IMR-90 (cell line): ENCODE measurements at regions not wholly inside any gene's neighbourhood (a gene's known extent, or its start where the extent isn't known, plus 50 kb on each side); places are given as distances from the start of the nearest gene placed in this dataset.

Experiments used
- ATAC-seq: fragments of 200-7000 bp; cut with Tn5 transposase; 2 replicates; pipeline ENCODE4 v1.9.1; 2020; ENCODE audit warnings: low read depth, mild to moderate bottlenecking, moderate library complexity
- BruUV-seq: library from RNA; stranded (reverse); fragments of 400-500 nt; replicated peaks from 2 replicates; lab custom pipeline; 2021; lab: Mats Ljungman, UMichigan
- CTCF ChIA-PET: fragments of 300-600 bp; formaldehyde crosslinking; extraction: SDS; loops from one replicate; lab custom pipeline; 2021; ENCODE audit warnings: antibody characterized with exemption; lab: Yijun Ruan, JAX
- POLR2A ChIA-PET: fragments of 300-600 bp; sonication (Branson Sonifier 250); formaldehyde crosslinking; loops from one replicate; lab custom pipeline; 2022; ENCODE audit warnings: antibody characterized with exemption; ENCODE audit not compliant: unreplicated experiment; lab: Charles Lee
- DNase-seq: peaks from one replicate; pipeline ENCODE4 v3.0.0; 2013
- H2AFZ ChIP-seq: replicated peaks from 2 replicates; pipeline ENCODE3; 2013; ENCODE audit warnings: low read length, mild to moderate bottlenecking; ENCODE audit not compliant: poor library complexity
- H2AK5ac ChIP-seq: 2 replicates; pipeline ENCODE4 v1.6.1; 2013; ENCODE audit warnings: low read depth, low read length, inconsistent platforms
- H2AK9ac ChIP-seq: replicated peaks from 2 replicates; pipeline ENCODE3; 2013; ENCODE audit warnings: mild to moderate bottlenecking, low read depth, low read length, moderate library complexity; ENCODE audit not compliant: poor library complexity
- H2BK120ac ChIP-seq: 2 replicates; pipeline ENCODE4 v1.6.1; 2013; ENCODE audit warnings: low read depth, low read length, inconsistent platforms
- H2BK15ac ChIP-seq: 3 replicates; pipeline ENCODE4 v1.6.1; 2013; ENCODE audit warnings: low read depth, low read length, inconsistent platforms
- H2BK20ac ChIP-seq: 2 replicates; pipeline ENCODE4 v1.6.1; 2013; ENCODE audit warnings: low read depth, mild to moderate bottlenecking, inconsistent platforms, low read length, moderate library complexity
- H2BK5ac ChIP-seq: 2 replicates; pipeline ENCODE4 v1.6.1; 2013; ENCODE audit warnings: mild to moderate bottlenecking, low read depth, low read length, inconsistent platforms; ENCODE audit not compliant: poor library complexity, severe bottlenecking
- H3K14ac ChIP-seq: replicated peaks from 2 replicates; pipeline ENCODE4 v1.6.1; 2013; ENCODE audit warnings: low read depth, low read length, inconsistent platforms
- H3K18ac ChIP-seq: 2 replicates; pipeline ENCODE4 v1.6.1; 2013; ENCODE audit warnings: low read depth, low read length, control low read depth
- H3K23ac ChIP-seq: 2 replicates; pipeline ENCODE4 v1.6.1; 2013; ENCODE audit warnings: low read depth, low read length, inconsistent platforms
- H3K27ac ChIP-seq: 2 replicates; pipeline ENCODE4 v1.5.1; 2013; ENCODE audit warnings: mild to moderate bottlenecking, control low read depth, low read length; ENCODE audit not compliant: insufficient read depth
- H3K27me3 ChIP-seq: 2 replicates; pipeline ENCODE4 v1.6.1; 2013; ENCODE audit warnings: low read length; ENCODE audit not compliant: control insufficient read depth, insufficient read depth
- H3K36me3 ChIP-seq: 2 replicates; pipeline ENCODE4 v1.6.1; 2013; ENCODE audit warnings: low read length, mixed read lengths; ENCODE audit not compliant: control insufficient read depth, insufficient read depth
- H3K4ac ChIP-seq: 2 replicates; pipeline ENCODE4 v1.6.1; 2013; ENCODE audit warnings: low read depth, low read length, inconsistent platforms
- H3K4me1 ChIP-seq: 2 replicates; pipeline ENCODE4 v1.6.1; 2013; ENCODE audit warnings: low read length, mixed read lengths; ENCODE audit not compliant: control insufficient read depth, insufficient read depth
- H3K4me2 ChIP-seq: 2 replicates; pipeline ENCODE4 v1.6.1; 2013; ENCODE audit warnings: low read depth, mild to moderate bottlenecking, control low read depth, low read length, moderate library complexity
- H3K4me3 ChIP-seq: 2 replicates; pipeline ENCODE4 v1.5.1; 2013; ENCODE audit warnings: low read depth, mild to moderate bottlenecking, control low read depth, low read length, moderate library complexity; ENCODE audit not compliant: insufficient read depth
- H3K56ac ChIP-seq: 2 replicates; pipeline ENCODE4 v1.6.1; 2013; ENCODE audit warnings: low read length, inconsistent platforms; ENCODE audit not compliant: insufficient read depth; ENCODE audit errors: extremely low read depth
- H3K79me1 ChIP-seq, 2 experiments: 2 replicates each; pipeline ENCODE4 v1.6.1; 2013; ENCODE audit warnings: low read length in 2 of 2, inconsistent platforms in 1 of 2, low read depth in 1 of 2
- H3K9ac ChIP-seq: 2 replicates; pipeline ENCODE4 v1.6.1; 2013; ENCODE audit warnings: low read depth, low read length, control low read depth
- H3K9me1 ChIP-seq: 2 replicates; pipeline ENCODE4 v1.6.1; 2013; ENCODE audit warnings: low read length, inconsistent platforms; ENCODE audit not compliant: insufficient read depth
- H3K9me3 ChIP-seq: 2 replicates; pipeline ENCODE4 v1.6.1; 2013; ENCODE audit warnings: low read length; ENCODE audit not compliant: control insufficient read depth, insufficient read depth
- H4K20me1 ChIP-seq: 2 replicates; pipeline ENCODE4 v1.6.1; 2013; ENCODE audit warnings: low read length, inconsistent platforms; ENCODE audit not compliant: insufficient read depth
- H4K5ac ChIP-seq: 2 replicates; pipeline ENCODE4 v1.6.1; 2013; ENCODE audit warnings: mild to moderate bottlenecking, low read depth, low read length, control low read depth
- H4K8ac ChIP-seq, 2 experiments: 2 replicates each; pipeline ENCODE4 v1.6.1; 2013; ENCODE audit warnings: low read depth in 2 of 2, low read length in 2 of 2, control low read depth in 1 of 2, inconsistent platforms in 1 of 2
- H4K91ac ChIP-seq: 2 replicates; pipeline ENCODE4 v1.6.1; 2013; ENCODE audit warnings: low read depth, low read length, inconsistent platforms; ENCODE audit not compliant: insufficient read depth
- RCOR1 ChIP-seq: IDR thresholded peaks from 2 replicates; pipeline ENCODE4 v1.6.1; 2012; ENCODE audit warnings: mild to moderate bottlenecking, low read length, improper control_type of control experiment; ENCODE audit not compliant: insufficient replicate concordance
- WGBS, 2 experiments: methylation state at CpG; one replicate each; pipeline versions ENCODE4 v1.1.5 to v1.1.7; 2013; ENCODE audit warnings: missing lambda C conversion rate in 2 of 2; ENCODE audit not compliant: insufficient read length in 1 of 2; ENCODE audit errors: extremely low coverage in 2 of 2; 5-methylcytosine and 5-hydroxymethylcytosine counted together
- dilution Hi-C: fragments of 300-500 bp; cut with HindIII; formaldehyde crosslinking; loops from one replicate; pipeline ENCODE4 v1.14.3; 2018; ENCODE audit warnings: low sequenced_read_pairs; ENCODE audit not compliant: unreplicated experiment
- in situ Hi-C: fragments of 300-500 bp; cut with MboI; formaldehyde crosslinking; loops from 3 replicates; pipeline ENCODE4 v1.14.3; 2019; ENCODE audit warnings: low sequenced_read_pairs, inconsistent platforms, mixed read lengths
- intact Hi-C: fragments of 100-400 bp; cut with micrococcal nuclease; formaldehyde crosslinking; loops from 2 replicates; pipeline ENCODE4 v1.10.0; 2022

DNA sequence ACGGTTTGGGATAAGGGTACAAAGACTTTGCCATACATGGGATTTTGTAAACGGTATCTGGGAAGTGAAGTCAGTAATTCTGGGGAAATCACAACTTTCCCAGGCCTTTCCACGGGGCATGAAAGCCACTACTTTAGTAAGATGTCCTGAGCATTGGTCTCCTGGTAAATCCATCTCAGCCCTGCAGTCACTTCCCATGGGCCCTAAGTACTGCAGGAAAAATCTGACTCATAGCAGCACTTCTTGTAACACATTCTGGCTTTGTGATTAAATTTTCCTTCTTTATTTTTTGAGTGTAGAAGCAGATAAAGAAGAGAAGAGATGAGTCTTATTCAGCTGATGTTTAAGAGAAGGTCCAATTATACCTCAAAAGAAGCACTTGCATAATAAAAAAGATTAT, 67.6 kb downstream of the BLID start:
- POLR2A ChIA-PET: no interaction called here
- in situ Hi-C loops: no loop called here
- Histone ChIP-seq H3K18ac (peak overlapping the region; percentile 51; the same call in 1 of the 2 replicates), H2BK120ac (peak overlapping the region; percentile 93), H3K4me2 (no peak overlapping the region), H4K20me1 (no peaks in the 10 kb centered on the region), H3K4ac (peak overlapping the region; percentile 80), H3K56ac (peak overlapping the region; percentile 51; the same call in 1 of the 2 replicates), H3K14ac (peak overlapping the region; percentile 79), H2AK5ac (peak overlapping the region; percentile 61), H3K4me3 (no peak overlapping the region), H3K23ac (peak overlapping the region; percentile 68; the same call in 1 of the 2 replicates), H2AFZ (peak overlapping the region; percentile 5), H3K79me1 (peaks cover 9 to 33% of the 10 kb centered on the region in 2 experiments; a peak in 2 of 4 replicates), H3K27me3 (no peaks in the 10 kb centered on the region), H3K4me1 (peaks cover 20% of the 10 kb centered on the region), H3K9ac (no peak overlapping the region), H2BK20ac (peak overlapping the region; percentile 96), H3K9me1 (peaks cover 9% of the 10 kb centered on the region), H4K91ac (peak overlapping the region; percentile 87), H2AK9ac (no peak overlapping the region), H2BK5ac (peak overlapping the region; percentile 86), H3K27ac (peak overlapping the region; percentile 4; the same call in 1 of the 2 replicates), H2BK15ac (peak overlapping the region; percentile 94; the same call in 2 of the 3 replicates), H3K36me3 (peaks cover 4% of the 10 kb centered on the region; the same call in 1 of the 2 replicates), H3K9me3 (no peaks in the 10 kb centered on the region), H4K8ac (peak overlapping the region; percentile 86 to 87), H4K5ac (peak overlapping the region; percentile 89; the same call in 1 of the 2 replicates)
- no peak for TF ChIP-seq RCOR1
- dilution Hi-C loops: no loop called here
- intact Hi-C loops: loop anchor here (10.0 kb wide), 1 partner anchor 456 kb away; no protein-coding TSS in a partner anchor
- no TSS peak for BruUV-seq
- 83% methylated on average over 1 of the region's 3 CpGs; no CpG with 5 or more reads in 1 of the 2 experiments for WGBS, 2 experiments
- ATAC-seq: no peak
- DNase-seq: peak; percentile 64
- CTCF ChIA-PET: interaction anchor here (0.5 to 1.3 kb wide), 2 partner anchors 10 to 15 kb away, joined by 3 read pairs; no protein-coding TSS in a partner anchor
